Spleen (tissue), 11 donors: ENCODE measurements at regions not wholly inside any gene's neighbourhood (a gene's known extent, or its start where the extent isn't known, plus 50 kb on each side); places are given as distances from the start of the nearest gene placed in this dataset.

Source experiments
- DNase-seq: peaks from one replicate; pipeline ENCODE4 v3.0.0-alpha.2; 2020
- H3K27ac ChIP-seq, 8 donors: fragments of 200-600 bp; sonication (generic) in 7 of 8; 1 replicate in 4 of 8; 2 replicates in 4 of 8; pipeline versions ENCODE4 v1.5.0 to v1.8.0; 2016 to 2021; ENCODE audit warnings: inconsistent platforms in 4 of 8, mild to moderate bottlenecking in 4 of 8, moderate library complexity in 1 of 8
- H3K27me3 ChIP-seq, 7 donors: fragments of 200-600 bp; sonication (generic) in 6 of 7; replicated peaks in 1 of 7; 1 replicate in 4 of 7; 2 replicates in 3 of 7; pipeline versions ENCODE4 v1.5.0 to v1.8.0; 2016 to 2021; ENCODE audit warnings: inconsistent platforms in 3 of 7, mild to moderate bottlenecking in 1 of 7
- H3K36me3 ChIP-seq, 6 donors: fragments of 200-600 bp; sonication (generic) in 5 of 6; 1 replicate in 4 of 6; 2 replicates in 2 of 6; pipeline versions ENCODE4 v1.5.0 to v1.8.0; 2016 to 2021; ENCODE audit warnings: inconsistent platforms in 2 of 6
- H3K4me1 ChIP-seq, 6 donors: fragments of 200-600 bp; sonication (generic) in 5 of 6; 1 replicate in 3 of 6; 2 replicates in 3 of 6; pipeline versions ENCODE4 v1.5.0 to v1.8.0; 2016 to 2021; ENCODE audit warnings: inconsistent platforms in 3 of 6
- H3K4me3 ChIP-seq, 8 donors: fragments of 200-600 bp; sonication (generic) in 7 of 8; 1 replicate in 4 of 8; 2 replicates in 4 of 8; pipeline versions ENCODE4 v1.5.0 to v1.8.0; 2016 to 2021; ENCODE audit warnings: inconsistent platforms in 4 of 8, mild to moderate bottlenecking in 4 of 8, moderate library complexity in 2 of 8
- H3K9me3 ChIP-seq, 8 donors: fragments of 200-600 bp; sonication (generic) in 7 of 8; 1 replicate in 4 of 8; 2 replicates in 4 of 8; pipeline versions ENCODE4 v1.5.0 to v1.8.0; 2016 to 2021; ENCODE audit warnings: inconsistent platforms in 4 of 8
- POLR2A ChIP-seq, 3 donors: fragments of 450-650 bp; IDR thresholded peaks; one replicate each; pipeline ENCODE4 v1.5.1; 2017; ENCODE audit warnings: antibody characterized with exemption in 3 of 3, mild to moderate bottlenecking in 1 of 3
- POLR2AphosphoS5 ChIP-seq, 3 donors: sonication (generic); formaldehyde crosslinking; IDR thresholded peaks; one replicate each; pipeline ENCODE4 v1.5.1; 2017; ENCODE audit warnings: antibody characterized with exemption in 3 of 3
- WGBS, 5 donors: extraction: QIAGEN DNeasy Blood & Tissue Kit in 3 of 5; methylation state at CpG; one replicate each; pipeline versions ENCODE4 v1.1.5 to v1.1.7; 2013 to 2018; 5-methylcytosine and 5-hydroxymethylcytosine counted together
- intact Hi-C: fragments of 100-400 bp; cut with DNase I; formaldehyde crosslinking; loops from one replicate; pipeline ENCODE4 v1.15.0; 2023; ENCODE audit warnings: low total_unique reads
- TF ChIP-seq, protein P1 (sequence below), 11 experiments: fragments of 200-600 bp in 7 of 11; fragments of 450-650 bp in 4 of 11; sonication (generic) in 4 of 11; IDR thresholded peaks in 8 of 11; conservative IDR thresholded peaks in 3 of 11; 1 replicate in 7 of 11; 2 replicates in 4 of 11; pipeline versions ENCODE4 v1.4.0 to v1.8.0; 2016 to 2021; ENCODE audit warnings: antibody characterized with exemption in 11 of 11, inconsistent platforms in 4 of 11, mild to moderate bottlenecking in 1 of 11
- donor health status: healthy with polysubstance abuse.
- donor health status: DM: no; HTN: no; CAD: no; lungs with moderate emphysema.
- donor health status: DM: no; HTN: no; CAD: no.
- donor health status: Bipolar disorder and iron deficiency.
- donor health status: healthy.
- donor health status: DM: no; HTN: no; CAD: no.
- donor health status: DM: yes; HTN: yes; CAD: no.

DNA sequence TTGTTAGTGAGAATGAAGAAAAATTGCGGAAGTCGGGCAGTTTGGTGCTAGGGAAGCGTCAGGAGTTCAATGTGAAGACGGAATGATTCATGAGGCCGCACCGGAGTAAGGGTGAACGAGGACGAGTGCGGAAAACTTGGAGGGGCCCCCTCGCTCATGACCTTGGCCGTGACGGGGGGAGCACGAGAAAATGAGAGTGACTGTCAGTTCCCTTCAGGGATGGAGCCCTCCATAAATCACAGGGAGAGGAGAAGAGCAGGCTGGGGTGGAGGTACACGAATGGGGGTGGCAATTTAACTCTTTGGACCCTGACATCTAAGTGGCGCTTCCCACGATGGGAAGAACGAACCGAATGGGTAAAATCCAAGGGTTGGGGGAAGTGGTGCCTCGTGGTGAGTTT, 486.4 kb downstream of the TSHZ3 start:
- intact Hi-C loops, result no loop called here
- WGBS, 5 donors, result 84 to 88% (median 86%) methylated on average over 19 of the region's 19 CpGs
- Histone ChIP-seq H3K36me3 (no peaks in the 10 kb centered on the region), H3K9me3 (peaks cover 0 to 7% (median 2%) of the 10 kb centered on the region in 8 donors), H3K4me3 (no peak overlapping the region), H3K27me3 (no peaks in the 10 kb centered on the region), H3K4me1 (no peaks in the 10 kb centered on the region), H3K27ac (no peak overlapping the region)
- TF ChIP-seq POLR2AphosphoS5 (IDR thresholded peaks at IDR 0.05) (no peak), POLR2A (IDR thresholded peaks at IDR 0.05) (no peak)
- TF ChIP-seq, protein P1, sequence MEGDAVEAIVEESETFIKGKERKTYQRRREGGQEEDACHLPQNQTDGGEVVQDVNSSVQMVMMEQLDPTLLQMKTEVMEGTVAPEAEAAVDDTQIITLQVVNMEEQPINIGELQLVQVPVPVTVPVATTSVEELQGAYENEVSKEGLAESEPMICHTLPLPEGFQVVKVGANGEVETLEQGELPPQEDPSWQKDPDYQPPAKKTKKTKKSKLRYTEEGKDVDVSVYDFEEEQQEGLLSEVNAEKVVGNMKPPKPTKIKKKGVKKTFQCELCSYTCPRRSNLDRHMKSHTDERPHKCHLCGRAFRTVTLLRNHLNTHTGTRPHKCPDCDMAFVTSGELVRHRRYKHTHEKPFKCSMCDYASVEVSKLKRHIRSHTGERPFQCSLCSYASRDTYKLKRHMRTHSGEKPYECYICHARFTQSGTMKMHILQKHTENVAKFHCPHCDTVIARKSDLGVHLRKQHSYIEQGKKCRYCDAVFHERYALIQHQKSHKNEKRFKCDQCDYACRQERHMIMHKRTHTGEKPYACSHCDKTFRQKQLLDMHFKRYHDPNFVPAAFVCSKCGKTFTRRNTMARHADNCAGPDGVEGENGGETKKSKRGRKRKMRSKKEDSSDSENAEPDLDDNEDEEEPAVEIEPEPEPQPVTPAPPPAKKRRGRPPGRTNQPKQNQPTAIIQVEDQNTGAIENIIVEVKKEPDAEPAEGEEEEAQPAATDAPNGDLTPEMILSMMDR (IDR thresholded peaks at IDR 0.05 in 8 of 11, conservative IDR thresholded peaks at IDR 0.05 in 3 of 11), result no peak
- DNase-seq, result no peak

GRCh38 chr19:30861919-30862318, 487.3 kb downstream of the TSHZ3 start:
- 83 to 95% (median 85%) methylated on average over 5 of the region's 5 CpGs for WGBS, 5 donors
- Histone ChIP-seq H3K4me3 (no peak overlapping the region), H3K27ac (no peak overlapping the region), H3K9me3 (peaks cover 0 to 7% (median 2%) of the 10 kb centered on the region in 8 donors), H3K27me3 (no peaks in the 10 kb centered on the region), H3K4me1 (no peaks in the 10 kb centered on the region), H3K36me3 (no peaks in the 10 kb centered on the region)
- DNase-seq, result no peak
- TF ChIP-seq POLR2AphosphoS5 (IDR thresholded peaks at IDR 0.05) (no peak), POLR2A (IDR thresholded peaks at IDR 0.05) (no peak)
- TF ChIP-seq, protein P1 (IDR thresholded peaks at IDR 0.05 in 8 of 11, conservative IDR thresholded peaks at IDR 0.05 in 3 of 11), result no peak
- intact Hi-C loops, result no loop called here

GRCh38 chr19:30857966-30858490, 485.8 kb downstream of the ZNF536 start:
- Histone ChIP-seq H3K27me3 (no peaks in the 10 kb centered on the region), H3K27ac (no peak overlapping the region), H3K4me1 (no peaks in the 10 kb centered on the region), H3K9me3 (peaks cover 0 to 7% (median 2%) of the 10 kb centered on the region in 8 donors), H3K4me3 (no peak overlapping the region), H3K36me3 (no peaks in the 10 kb centered on the region)
- 63 to 81% (median 72%) methylated on average over 7 of the region's 7 CpGs for WGBS, 5 donors
- no peak for TF ChIP-seq POLR2A (IDR thresholded peaks at IDR 0.05)
- TF ChIP-seq, protein P1 (IDR thresholded peaks at IDR 0.05 in 8 of 11, conservative IDR thresholded peaks at IDR 0.05 in 3 of 11), result no peak
- no peak for TF ChIP-seq POLR2AphosphoS5 (IDR thresholded peaks at IDR 0.05)
- no peak for DNase-seq
- intact Hi-C loops, result no loop called here

DNA sequence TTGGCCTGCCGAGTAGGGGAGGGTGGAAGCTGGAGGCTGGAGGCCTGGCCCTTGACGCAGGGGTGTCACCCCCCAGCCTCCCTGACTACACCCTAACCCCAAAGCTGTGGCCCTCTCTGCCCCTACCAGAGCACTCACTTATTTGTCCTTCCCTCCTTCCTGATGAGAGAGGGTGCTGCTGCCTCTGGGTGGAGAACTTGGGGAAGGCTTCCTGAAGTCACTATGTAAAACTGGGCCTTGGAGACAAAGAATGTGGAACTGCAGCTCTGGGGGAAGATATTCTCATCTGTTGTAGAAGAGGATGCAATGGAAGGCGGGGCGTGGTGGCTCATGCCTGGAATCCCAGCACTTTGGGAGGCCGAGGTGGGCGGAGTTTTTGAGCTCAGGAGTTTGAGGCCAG, 485.2 kb downstream of the ZNF536 start:
- Histone ChIP-seq H3K9me3 (peaks cover 0 to 7% (median 2%) of the 10 kb centered on the region in 8 donors), H3K4me3 (no peak overlapping the region), H3K27ac (no peak overlapping the region), H3K4me1 (no peaks in the 10 kb centered on the region), H3K36me3 (no peaks in the 10 kb centered on the region), H3K27me3 (no peaks in the 10 kb centered on the region)
- no peak for DNase-seq
- WGBS, 5 donors, result 80 to 92% (median 83%) methylated on average over 6 of the region's 6 CpGs
- intact Hi-C loops, result no loop called here
- no peak for TF ChIP-seq POLR2AphosphoS5 (IDR thresholded peaks at IDR 0.05)
- TF ChIP-seq, protein P1 (IDR thresholded peaks at IDR 0.05 in 8 of 11, conservative IDR thresholded peaks at IDR 0.05 in 3 of 11), result no peak
- TF ChIP-seq POLR2A (IDR thresholded peaks at IDR 0.05), result no peak
